Putamen (tissue), 1 donor: ENCODE measurements at regions not wholly inside any gene's neighbourhood (a gene's known extent, or its start where the extent isn't known, plus 50 kb on each side); places are given as distances from the start of the nearest gene placed in this dataset.
"Not testable (repeated sequence)": the region's sequence is repeated elsewhere in the genome, so short reads cannot be mapped to it uniquely, and the experiment has no call there.

Experiments used
- DNase-seq: peaks from one replicate; pipeline ENCODE4 v3.0.0-alpha.2; 2016; ENCODE audit warnings: low spot score

- not testable (repeated sequence) for DNase-seq
Observed at GRCh38 chr12:124070394-124071074, 97.5 kb downstream of the ZNF664 start.

- DNase-seq, result no peak
Observed at GRCh38 chr12:124071075-124071443, 98.0 kb downstream of the ZNF664 start.

GRCh38 chr12:124073356-124074035 lies 100.5 kb downstream of the ZNF664 start:
- DNase-seq, result no peak

GRCh38 chr12:124075841-124076240 lies 102.8 kb downstream of the ZNF664 start:
- DNase-seq, result no peak

GRCh38 chr12:124077701-124078100 lies 104.7 kb downstream of the ZNF664 start:
- DNase-seq, result no peak

GRCh38 chr12:124078800-124079199 lies 105.8 kb downstream of the ZNF664 start:
- DNase-seq, result no peak

- DNase-seq, result no peak
Observed at GRCh38 chr12:124080649-124081048, 107.6 kb downstream of the ZNF664 start.

- no peak for DNase-seq
Observed at GRCh38 chr12:124082012-124082411, 109.0 kb downstream of the ZNF664 start.

- no peak for DNase-seq
Observed at GRCh38 chr12:124082687-124083086, 109.7 kb downstream of the ZNF664 start.

GRCh38 chr12:124083708-124084107 lies 110.7 kb downstream of the ZNF664 start:
- no peak for DNase-seq

- no peak for DNase-seq
Observed at GRCh38 chr12:124085419-124086296, 112.6 kb downstream of the ZNF664 start.

GRCh38 chr12:124086299-124086898 lies 113.4 kb downstream of the ZNF664 start:
- no peak for DNase-seq

- no peak for DNase-seq
Observed at GRCh38 chr12:124087266-124088051, 114.4 kb downstream of the ZNF664 start.

GRCh38 chr12:124088217-124088907 lies 115.3 kb downstream of the ZNF664 start:
- DNase-seq, result no peak

- not testable (repeated sequence) for DNase-seq
Observed at GRCh38 chr12:124089181-124089914, 116.3 kb downstream of the ZNF664 start.

- no peak for DNase-seq
Observed at GRCh38 chr12:124091835-124092234, 118.8 kb downstream of the ZNF664 start.

GRCh38 chr12:124092532-124092931 lies 119.5 kb downstream of the ZNF664 start:
- DNase-seq, result not testable (repeated sequence)

- no peak for DNase-seq
Observed at GRCh38 chr12:124093297-124093696, 120.3 kb downstream of the ZNF664 start.

- no peak for DNase-seq
Observed at GRCh38 chr12:124094188-124094587, 121.2 kb downstream of the ZNF664 start.

GRCh38 chr12:124094733-124095132 lies 121.7 kb downstream of the ZNF664 start:
- no peak for DNase-seq
